ENCODE measurements at regions not wholly inside any gene's neighbourhood (a gene's known extent, or its start where the extent isn't known, plus 50 kb on each side); places are given as distances from the start of the nearest gene placed in this dataset.

GRCh38 chr4:103370336-103370735, 172.2 kb upstream of the CENPE start:
- peak in 1 of 2 donors; percentile 21 for DNase-seq (ENCODE audit: low read depth in 2 of 2)
- H3K4me3 ChIP-seq (replicated peaks in 1 of 2; ENCODE audit: low read depth in 2 of 2, low read length in 2 of 2) = no peak overlapping the region
- TF ChIP-seq CTCF (IDR thresholded peaks at IDR 0.05; ENCODE audit: low read depth, low read length) = no peak

- no peak for TF ChIP-seq CTCF (IDR thresholded peaks at IDR 0.05; ENCODE audit: low read depth, low read length)
- H3K4me3 ChIP-seq (replicated peaks in 1 of 2; ENCODE audit: low read depth in 2 of 2, low read length in 2 of 2) = no peak overlapping the region
- no peak for DNase-seq (ENCODE audit: low read depth in 2 of 2)
These were observed 167.1 kb upstream of the CENPE start for GRCh38 chr4:103365285-103365684.

GRCh38 chr4:103364083-103364482, 165.9 kb upstream of the CENPE start:
- no peak for TF ChIP-seq CTCF (IDR thresholded peaks at IDR 0.05; ENCODE audit: low read depth, low read length)
- no peak overlapping the region for H3K4me3 ChIP-seq (replicated peaks in 1 of 2; ENCODE audit: low read depth in 2 of 2, low read length in 2 of 2)
- DNase-seq (ENCODE audit: low read depth in 2 of 2) = peak in 1 of 2 donors; percentile 9

- no peak for TF ChIP-seq CTCF (IDR thresholded peaks at IDR 0.05; ENCODE audit: low read depth, low read length)
- no peak overlapping the region for H3K4me3 ChIP-seq (replicated peaks in 1 of 2; ENCODE audit: low read depth in 2 of 2, low read length in 2 of 2)
- DNase-seq (ENCODE audit: low read depth in 2 of 2) = no peak
These were observed 163.8 kb upstream of the CENPE start for GRCh38 chr4:103361926-103362325.

GRCh38 chr4:103359900-103360299, 161.8 kb upstream of the CENPE start:
- H3K4me3 ChIP-seq (replicated peaks in 1 of 2; ENCODE audit: low read depth in 2 of 2, low read length in 2 of 2) = no peak overlapping the region
- TF ChIP-seq CTCF (IDR thresholded peaks at IDR 0.05; ENCODE audit: low read depth, low read length) = no peak
- no peak for DNase-seq (ENCODE audit: low read depth in 2 of 2)

DNA sequence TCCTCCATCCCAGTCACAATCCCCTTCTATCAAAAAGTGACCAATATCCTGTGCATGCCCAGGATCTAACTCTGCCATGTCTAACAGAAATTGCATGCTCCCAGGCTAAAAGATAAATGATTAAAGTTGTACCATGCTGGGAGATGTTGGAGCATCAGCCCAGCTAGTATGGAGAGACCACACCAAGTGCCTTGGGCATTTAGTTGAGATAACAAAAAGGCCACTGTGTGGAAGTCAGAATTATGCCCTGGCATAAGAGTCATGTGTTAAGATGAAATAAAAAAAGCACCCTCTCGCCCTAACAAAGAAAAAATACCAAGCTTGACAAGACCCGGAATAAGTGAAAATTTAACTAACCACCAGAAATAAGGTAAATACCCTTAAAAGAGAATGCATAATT, 155.9 kb upstream of the CENPE start:
- no peak for DNase-seq (ENCODE audit: low read depth in 2 of 2)
- no peak for TF ChIP-seq CTCF (IDR thresholded peaks at IDR 0.05; ENCODE audit: low read depth, low read length)
- H3K4me3 ChIP-seq (replicated peaks in 1 of 2; ENCODE audit: low read depth in 2 of 2, low read length in 2 of 2) = no peak overlapping the region

DNA sequence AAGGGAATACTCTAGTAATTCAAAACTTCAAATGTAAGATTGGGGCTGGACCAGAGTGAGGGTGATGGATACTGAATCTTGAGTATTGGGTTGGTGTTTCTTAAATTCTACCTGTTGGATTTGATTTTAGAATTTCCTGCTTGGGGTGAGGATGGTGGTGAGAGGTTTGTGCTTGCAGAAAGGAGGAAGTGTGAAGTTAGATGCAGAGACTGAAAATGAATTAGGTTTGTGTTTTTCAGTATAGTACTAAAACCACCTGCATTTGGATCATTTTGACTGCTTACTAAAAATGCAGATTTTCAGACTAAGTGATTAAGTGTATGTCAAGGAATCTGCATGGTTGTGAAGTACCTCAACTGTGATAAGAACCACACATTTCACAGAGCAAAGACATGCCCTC, 131.5 kb upstream of the CENPE start:
- DNase-seq (ENCODE audit: low read depth in 2 of 2) = no peak
- H3K4me3 ChIP-seq (replicated peaks in 1 of 2; ENCODE audit: low read depth in 2 of 2, low read length in 2 of 2) = no peak overlapping the region
- TF ChIP-seq CTCF (IDR thresholded peaks at IDR 0.05; ENCODE audit: low read depth, low read length) = no peak

Measured in cardiac fibroblast (primary cell).